GM23248 (cell line): ENCODE measurements at regions not wholly inside any gene's neighbourhood (a gene's known extent, or its start where the extent isn't known, plus 50 kb on each side); places are given as distances from the start of the nearest gene placed in this dataset.

ENCODE experiments used
- EZH2 ChIP-seq: fragments of 200-600 bp; sonication (generic); IDR thresholded peaks from 2 replicates; pipeline ENCODE4 v1.6.1; 2018; ENCODE audit warnings: antibody characterized with exemption, mild to moderate bottlenecking; ENCODE audit not compliant: insufficient read depth, poor library complexity, severe bottlenecking
- EZH2phosphoT487 ChIP-seq: fragments of 200-600 bp; sonication (generic); IDR thresholded peaks from 2 replicates; pipeline ENCODE4 v1.6.1; 2018; ENCODE audit warnings: antibody characterized with exemption, moderate library complexity, mild to moderate bottlenecking, low read depth; ENCODE audit not compliant: insufficient read depth

DNA sequence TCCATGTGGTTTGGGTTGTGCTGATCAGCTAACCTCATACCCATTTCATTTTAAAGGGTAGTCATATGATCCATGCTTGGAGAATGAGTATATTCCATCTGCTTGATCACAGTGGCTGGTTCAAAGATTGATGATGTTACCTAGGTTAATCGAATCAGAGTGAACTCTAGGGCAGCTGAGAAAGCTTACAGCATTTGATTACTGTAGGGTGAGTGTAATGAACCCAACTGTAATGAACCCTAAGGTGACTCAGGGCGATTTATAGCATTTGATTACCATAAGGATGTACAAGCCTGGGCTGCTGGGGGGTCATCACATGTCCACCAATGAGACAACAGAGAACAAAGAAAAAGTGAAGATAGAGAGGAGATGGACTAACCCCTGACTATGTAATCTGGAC lies 523.1 kb downstream of the ADRA2A start:
- TF ChIP-seq EZH2phosphoT487 (no peak), EZH2 (no peak)
